ENCODE measurements at regions not wholly inside any gene's neighbourhood (a gene's known extent, or its start where the extent isn't known, plus 50 kb on each side); places are given as distances from the start of the nearest gene placed in this dataset.

- no peaks in the 10 kb centered on the region for H3K79me2 ChIP-seq (ENCODE audit: insufficient read depth)
- TF ChIP-seq EZH2phosphoT487 (IDR thresholded peaks at IDR 0.05; ENCODE audit: insufficient read depth, low read depth) = no peak
- TF ChIP-seq EZH2 (IDR thresholded peaks at IDR 0.05; ENCODE audit: insufficient read depth, poor library complexity, severe bottlenecking) = no peak
- no peaks in the 10 kb centered on the region for H3F3A ChIP-seq (ENCODE audit: insufficient read depth)
- H3K9ac ChIP-seq = no peak overlapping the region
- no peaks in the 10 kb centered on the region for H3K9me3 ChIP-seq (ENCODE audit: low read depth)
- H3K4me2 ChIP-seq (ENCODE audit: unreplicated experiment) = no peak overlapping the region
- H2AFZ ChIP-seq = no peak overlapping the region
- no peaks in the 10 kb centered on the region for H3K27me3 ChIP-seq (replicated peaks; ENCODE audit: insufficient read depth)
- in situ Hi-C loops (cut with MboI) = no loop called here
- DNase-seq = no peak
- no peak overlapping the region for H3K4me3 ChIP-seq
- no peaks in the 10 kb centered on the region for H3K36me3 ChIP-seq (ENCODE audit: low read depth)
- H3K27ac ChIP-seq = no peak overlapping the region
- 38 to 40% methylated on average over 3 of the region's 3 CpGs for WGBS, 2 experiments (ENCODE audit: low coverage in 1 of 2, low lambda C conversion rate in 2 of 2, missing lambda C conversion rate in 2 of 2)
- H3K9me2 ChIP-seq (ENCODE audit: insufficient read depth) = no peaks in the 10 kb centered on the region
- 0 out of 2 replicates have a peak, but pooled peaks cover 3% of the 10 kb centered on the region for H3K4me1 ChIP-seq (ENCODE audit: insufficient read depth)
- H4K20me1 ChIP-seq (ENCODE audit: insufficient read depth) = no peaks in the 10 kb centered on the region
Observed at GRCh38 chr4:183788308-183788905, 116.7 kb upstream of the STOX2 start.

DNA sequence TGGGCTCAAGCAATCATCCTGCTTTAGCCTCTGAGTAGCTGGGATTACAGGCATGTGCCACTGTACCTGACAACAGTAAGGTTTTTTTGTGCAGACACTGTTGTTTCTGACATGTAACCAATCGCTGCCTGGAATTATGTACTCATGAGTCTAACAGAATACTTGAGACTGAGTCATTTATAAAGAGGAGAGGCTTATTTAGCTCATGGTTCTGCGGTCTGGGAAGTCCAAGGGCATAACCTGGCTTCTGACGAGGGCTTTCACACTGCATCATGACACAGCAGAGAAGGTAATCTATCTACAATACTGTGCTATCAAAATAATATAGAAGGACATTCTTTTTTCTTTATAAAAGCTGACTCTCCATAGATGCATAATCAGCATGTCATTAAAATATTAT, 115.5 kb upstream of the STOX2 start:
- Histone ChIP-seq H3K27ac (no peak overlapping the region), H3K79me2 (ENCODE audit: insufficient read depth) (no peaks in the 10 kb centered on the region), H3K4me2 (ENCODE audit: unreplicated experiment) (no peak overlapping the region), H2AFZ (no peak overlapping the region), H3K9me3 (ENCODE audit: low read depth) (no peaks in the 10 kb centered on the region), H3K27me3 (replicated peaks; ENCODE audit: insufficient read depth) (no peaks in the 10 kb centered on the region), H3K9me2 (ENCODE audit: insufficient read depth) (no peaks in the 10 kb centered on the region), H3K4me1 (ENCODE audit: insufficient read depth) (0 out of 2 replicates have a peak, but pooled peaks cover under 1% of the 10 kb centered on the region), H3K4me3 (no peak overlapping the region), H3K36me3 (ENCODE audit: low read depth) (no peaks in the 10 kb centered on the region), H3K9ac (no peak overlapping the region), H4K20me1 (ENCODE audit: insufficient read depth) (no peaks in the 10 kb centered on the region), H3F3A (ENCODE audit: insufficient read depth) (no peaks in the 10 kb centered on the region)
- 44 to 46% methylated on average over 3 of the region's 3 CpGs for WGBS, 2 experiments (ENCODE audit: low coverage in 1 of 2, low lambda C conversion rate in 2 of 2, missing lambda C conversion rate in 2 of 2)
- no peak for TF ChIP-seq EZH2phosphoT487 (IDR thresholded peaks at IDR 0.05; ENCODE audit: insufficient read depth, low read depth)
- TF ChIP-seq EZH2 (IDR thresholded peaks at IDR 0.05; ENCODE audit: insufficient read depth, poor library complexity, severe bottlenecking) = no peak
- no peak for DNase-seq
- in situ Hi-C loops (cut with MboI) = no loop called here

DNA sequence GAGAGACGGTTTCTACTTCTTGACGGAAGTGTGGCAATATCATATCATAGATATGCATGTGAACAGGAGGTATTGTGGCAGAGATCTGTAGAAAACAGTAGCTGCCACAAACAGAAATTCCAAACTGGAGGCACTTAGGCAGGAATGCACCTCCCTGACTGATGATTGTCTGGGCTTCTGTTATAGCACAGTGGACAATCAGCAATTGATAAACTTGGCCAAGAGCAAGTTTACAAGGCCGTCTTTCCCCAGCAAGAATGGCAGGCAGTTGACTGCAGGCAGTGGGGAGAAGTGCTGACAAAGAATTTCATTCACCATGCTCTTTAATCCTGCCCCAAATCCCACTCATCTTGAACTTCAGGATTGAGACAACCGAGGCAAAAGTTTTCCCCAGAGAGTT, 114.4 kb upstream of the STOX2 start:
- Histone ChIP-seq H4K20me1 (ENCODE audit: insufficient read depth) (no peaks in the 10 kb centered on the region), H3K79me2 (ENCODE audit: insufficient read depth) (no peaks in the 10 kb centered on the region), H3K4me2 (ENCODE audit: unreplicated experiment) (no peak overlapping the region), H3K27ac (no peak overlapping the region), H3K4me3 (no peak overlapping the region), H3K4me1 (ENCODE audit: insufficient read depth) (no peaks in the 10 kb centered on the region), H3K9ac (no peak overlapping the region), H3K36me3 (ENCODE audit: low read depth) (no peaks in the 10 kb centered on the region), H3F3A (ENCODE audit: insufficient read depth) (no peaks in the 10 kb centered on the region), H2AFZ (no peak overlapping the region), H3K27me3 (replicated peaks; ENCODE audit: insufficient read depth) (no peaks in the 10 kb centered on the region), H3K9me3 (ENCODE audit: low read depth) (no peaks in the 10 kb centered on the region), H3K9me2 (ENCODE audit: insufficient read depth) (no peaks in the 10 kb centered on the region)
- 24 to 29% methylated on average over 4 of the region's 4 CpGs for WGBS, 2 experiments (ENCODE audit: low coverage in 1 of 2, low lambda C conversion rate in 2 of 2, missing lambda C conversion rate in 2 of 2)
- no peak for DNase-seq
- TF ChIP-seq EZH2 (IDR thresholded peaks at IDR 0.05; ENCODE audit: insufficient read depth, poor library complexity, severe bottlenecking) (no peak), EZH2phosphoT487 (IDR thresholded peaks at IDR 0.05; ENCODE audit: insufficient read depth, low read depth) (no peak)
- in situ Hi-C loops (cut with MboI) = no loop called here

DNA sequence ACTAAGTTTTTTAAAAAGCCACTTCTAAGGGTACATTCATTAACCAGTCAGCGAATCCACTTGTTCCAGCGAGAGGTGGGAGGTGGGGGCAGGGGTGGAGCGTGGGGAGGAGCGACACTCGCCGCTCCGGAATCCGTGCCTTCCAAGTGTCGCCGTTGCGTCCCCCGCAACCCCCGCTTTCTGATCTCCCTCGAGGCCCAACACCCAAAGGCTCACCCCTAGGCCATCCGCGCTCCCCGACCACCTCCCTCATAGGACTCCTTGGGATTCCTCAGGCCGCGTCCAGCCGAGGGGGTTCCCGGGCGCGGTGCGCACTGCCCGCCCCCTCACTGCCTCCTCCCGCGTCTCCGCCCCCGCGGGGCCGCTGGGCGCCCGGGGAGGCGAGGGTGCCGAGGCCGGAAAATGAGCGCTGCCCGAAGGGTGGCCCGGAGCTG, 108.1 kb upstream of the STOX2 start:
- no peaks in the 10 kb centered on the region for H3K9me3 ChIP-seq (ENCODE audit: low read depth)
- in situ Hi-C loops (cut with MboI) = no loop called here
- H2AFZ ChIP-seq = no peak overlapping the region
- H3K4me1 ChIP-seq (ENCODE audit: insufficient read depth) = no peaks in the 10 kb centered on the region
- no peaks in the 10 kb centered on the region for H4K20me1 ChIP-seq (ENCODE audit: insufficient read depth)
- H3K9ac ChIP-seq = no peak overlapping the region
- H3K4me2 ChIP-seq (ENCODE audit: unreplicated experiment) = no peak overlapping the region
- H3K79me2 ChIP-seq (ENCODE audit: insufficient read depth) = no peaks in the 10 kb centered on the region
- H3K27me3 ChIP-seq (replicated peaks; ENCODE audit: insufficient read depth) = peaks cover 34% of the 10 kb centered on the region
- H3K9me2 ChIP-seq (ENCODE audit: insufficient read depth) = no peaks in the 10 kb centered on the region
- DNase-seq = no peak
- no peaks in the 10 kb centered on the region for H3F3A ChIP-seq (ENCODE audit: insufficient read depth)
- no peak for TF ChIP-seq EZH2phosphoT487 (IDR thresholded peaks at IDR 0.05; ENCODE audit: insufficient read depth, low read depth)
- TF ChIP-seq EZH2 (IDR thresholded peaks at IDR 0.05; ENCODE audit: insufficient read depth, poor library complexity, severe bottlenecking) = no peak
- H3K4me3 ChIP-seq = no peak overlapping the region
- WGBS, 2 experiments (ENCODE audit: low coverage in 1 of 2, low lambda C conversion rate in 2 of 2, missing lambda C conversion rate in 2 of 2) = 0 to 6% methylated on average over 12 to 39 of the region's 39 CpGs
- H3K36me3 ChIP-seq (ENCODE audit: low read depth) = no peaks in the 10 kb centered on the region
- H3K27ac ChIP-seq = no peak overlapping the region

Data from GM23248 (cell line).